H1 (cell line): ENCODE measurements at regions not wholly inside any gene's neighbourhood (a gene's known extent, or its start where the extent isn't known, plus 50 kb on each side); places are given as distances from the start of the nearest gene placed in this dataset.
A peak's percentile ranks its signal among the peaks of the same experiment; 100 is the strongest.

Experiments used
- CTCF ChIA-PET: fragments of 300-600 bp; sonication (Branson Sonifier 250); formaldehyde crosslinking; loops from one replicate; lab custom pipeline; 2021; ENCODE audit not compliant: partially characterized antibody; lab: Charles Lee
- POLR2A ChIA-PET: fragments of 300-600 bp; sonication (Branson Sonifier 250); formaldehyde crosslinking; loops from one replicate; lab custom pipeline; 2021; ENCODE audit warnings: inconsistent platforms; ENCODE audit not compliant: partially characterized antibody; lab: Charles Lee
- DNase-seq, 2 experiments: peaks; one replicate each; pipeline versions ENCODE4 v3.0.0 to v3.0.0-alpha.2; 2010 to 2022; ENCODE audit warnings: low spot score in 2 of 2, low read depth in 1 of 2, mixed read lengths in 1 of 2
- FAIRE-seq: peaks from 2 replicates; lab custom pipeline; 2011; peaks lifted over from hg19 to GRCh38; lab: Jason Lieb, UNC
- H2AFZ ChIP-seq: 2 replicates; pipeline ENCODE4 v1.8.1; 2012; ENCODE audit warnings: low read length, inconsistent platforms
- H2AK5ac ChIP-seq: 2 replicates; pipeline ENCODE4 v1.6.1; 2013; ENCODE audit warnings: low read depth, low read length
- H2BK120ac ChIP-seq: replicated peaks from 2 replicates; pipeline ENCODE3; 2013; ENCODE audit warnings: low read depth, low read length, inconsistent platforms
- H2BK12ac ChIP-seq: 2 replicates; pipeline ENCODE4 v1.6.1; 2013; ENCODE audit warnings: low read depth, low read length
- H2BK15ac ChIP-seq: 2 replicates; pipeline ENCODE4 v1.6.1; 2013; ENCODE audit warnings: low read length
- H2BK20ac ChIP-seq: 2 replicates; pipeline ENCODE4 v1.6.1; 2013; ENCODE audit warnings: low read length
- H2BK5ac ChIP-seq: 2 replicates; pipeline ENCODE4 v1.6.1; 2013; ENCODE audit warnings: low read depth, low read length
- H3K14ac ChIP-seq: 2 replicates; pipeline ENCODE4 v1.6.1; 2013; ENCODE audit warnings: inconsistent platforms; ENCODE audit not compliant: insufficient read length
- H3K18ac ChIP-seq: 2 replicates; pipeline ENCODE4 v1.6.1; 2013; ENCODE audit warnings: low read length; ENCODE audit errors: extremely low read depth
- H3K23ac ChIP-seq: 2 replicates; pipeline ENCODE4 v1.6.1; 2013; ENCODE audit warnings: inconsistent platforms; ENCODE audit not compliant: insufficient read length
- H3K23me2 ChIP-seq: 2 replicates; pipeline ENCODE4 v1.6.1; 2013; ENCODE audit warnings: low read depth, low read length
- H3K27ac ChIP-seq: 2 replicates; pipeline ENCODE4 v1.6.1; 2011; ENCODE audit warnings: low read depth, low read length, inconsistent platforms
- H3K27me3 ChIP-seq, 4 experiments: replicated peaks in 1 of 4; 1 replicate in 1 of 4; 2 replicates in 3 of 4; pipeline versions ENCODE4 v1.6.1 to v1.8.1; 2011 to 2013; ENCODE audit warnings: low read length in 3 of 4, mild to moderate bottlenecking in 3 of 4, inconsistent platforms in 2 of 4, mixed read lengths in 2 of 4, moderate library complexity in 1 of 4; ENCODE audit not compliant: control insufficient read depth in 3 of 4, insufficient read depth in 3 of 4; ENCODE audit errors: extremely low read depth in 1 of 4
- H3K36me3 ChIP-seq, 4 experiments: 2 replicates each; pipeline versions ENCODE4 v1.6.1 to v1.8.1; 2011 to 2013; ENCODE audit warnings: mild to moderate bottlenecking in 4 of 4, low read length in 3 of 4, moderate library complexity in 2 of 4, control low read depth in 1 of 4, inconsistent platforms in 1 of 4; ENCODE audit not compliant: insufficient read depth in 4 of 4, control insufficient read depth in 2 of 4
- H3K4ac ChIP-seq: replicated peaks from 2 replicates; pipeline ENCODE3; 2013; ENCODE audit warnings: low read length, low read depth, mixed read lengths, inconsistent platforms; ENCODE audit not compliant: insufficient read length
- H3K4me1 ChIP-seq, 4 experiments: replicated peaks in 1 of 4; 1 replicate in 1 of 4; 2 replicates in 3 of 4; pipeline versions ENCODE4 v1.6.1 to v1.8.1; 2011 to 2013; ENCODE audit warnings: low read length in 3 of 4, inconsistent platforms in 2 of 4, mixed read lengths in 1 of 4; ENCODE audit not compliant: insufficient read depth in 4 of 4, control insufficient read depth in 3 of 4
- H3K4me2 ChIP-seq, 2 experiments: 2 replicates each; pipeline versions ENCODE4 v1.6.1 to v1.8.1; 2011 to 2013; ENCODE audit warnings: low read depth in 2 of 2, low read length in 2 of 2, control low read depth in 1 of 2, inconsistent platforms in 1 of 2, mild to moderate bottlenecking in 1 of 2; ENCODE audit not compliant: insufficient read depth in 1 of 2
- H3K4me3 ChIP-seq, 4 experiments: fragments of 200-600, 300-600 bp in 1 of 4; sonication (generic), shearing (Covaris generic), sonication (Bioruptor Twin) in 1 of 4; 2 replicates each; pipeline versions ENCODE4 v1.5.1 to v1.8.1; 2011 to 2016; ENCODE audit warnings: low read length in 4 of 4, low read depth in 3 of 4, control low read depth in 2 of 4, inconsistent platforms in 2 of 4, mild to moderate bottlenecking in 2 of 4, mixed read lengths in 1 of 4, moderate library complexity in 1 of 4; ENCODE audit not compliant: insufficient read depth in 2 of 4; ENCODE audit errors: extremely low read depth in 1 of 4
- H3K56ac ChIP-seq: replicated peaks from 2 replicates; pipeline ENCODE3; 2013; ENCODE audit warnings: low read depth, mild to moderate bottlenecking, mixed read lengths, low read length, inconsistent platforms; ENCODE audit not compliant: insufficient read length
- H3K79me1 ChIP-seq: 2 replicates; pipeline ENCODE4 v1.6.1; 2013; ENCODE audit warnings: low read depth, low read length, control low read depth
- H3K79me2 ChIP-seq, 2 experiments: 2 replicates each; pipeline versions ENCODE4 v1.6.1 to v1.8.1; 2012 to 2013; ENCODE audit warnings: low read length in 2 of 2, mild to moderate bottlenecking in 2 of 2, inconsistent platforms in 1 of 2; ENCODE audit not compliant: insufficient read depth in 2 of 2, control insufficient read depth in 1 of 2
- H3K9ac ChIP-seq, 4 experiments: replicated peaks in 1 of 4; 1 replicate in 1 of 4; 2 replicates in 3 of 4; pipeline versions ENCODE4 v1.6.1 to v1.8.1; 2011 to 2013; ENCODE audit warnings: low read depth in 3 of 4, low read length in 3 of 4, control low read depth in 2 of 4, mild to moderate bottlenecking in 2 of 4, moderate library complexity in 2 of 4, inconsistent platforms in 1 of 4; ENCODE audit errors: extremely low read depth in 1 of 4
- H3K9me3 ChIP-seq, 2 experiments: 2 replicates each; pipeline versions ENCODE4 v1.6.1 to v1.8.1; 2012 to 2013; ENCODE audit warnings: mild to moderate bottlenecking in 2 of 2, moderate library complexity in 2 of 2, control low read depth in 1 of 2, inconsistent platforms in 1 of 2, low read depth in 1 of 2, low read length in 1 of 2, mixed read lengths in 1 of 2; ENCODE audit not compliant: insufficient read depth in 2 of 2
- H4K20me1 ChIP-seq, 2 experiments: replicated peaks in 1 of 2; 2 replicates each; pipeline versions ENCODE3 to v1.8.1; 2011 to 2013; ENCODE audit warnings: inconsistent platforms in 2 of 2, low read length in 2 of 2, mild to moderate bottlenecking in 1 of 2; ENCODE audit not compliant: insufficient read depth in 2 of 2, control insufficient read depth in 1 of 2
- H4K5ac ChIP-seq: 2 replicates; pipeline ENCODE4 v1.6.1; 2013; ENCODE audit warnings: low read length, low read depth, mixed read lengths, inconsistent platforms; ENCODE audit not compliant: insufficient read length
- H4K8ac ChIP-seq: 2 replicates; pipeline ENCODE4 v1.8.0; 2013; ENCODE audit warnings: mild to moderate bottlenecking, moderate library complexity, low read length, inconsistent platforms; ENCODE audit not compliant: insufficient read depth; ENCODE audit errors: extremely low read depth
- H4K91ac ChIP-seq: replicated peaks from 2 replicates; pipeline ENCODE3; 2013; ENCODE audit warnings: low read length, mixed read lengths, inconsistent platforms; ENCODE audit not compliant: insufficient read length
- CTCF ChIP-seq, 3 experiments: IDR thresholded peaks; 1 replicate in 2 of 3; 2 replicates in 1 of 3; pipeline versions ENCODE4 v1.5.1 to v1.6.1; 2011; ENCODE audit warnings: low read length in 3 of 3, mild to moderate bottlenecking in 3 of 3, inconsistent platforms in 2 of 3, low read depth in 1 of 3, moderate library complexity in 1 of 3; ENCODE audit not compliant: insufficient read depth in 1 of 3; ENCODE audit errors: control extremely low read depth in 1 of 3
- HDAC6 ChIP-seq: IDR thresholded peaks from one replicate; pipeline ENCODE4 v1.7.1; 2012; ENCODE audit warnings: low read depth, mild to moderate bottlenecking, inconsistent platforms, low read length, moderate library complexity
- KDM1A ChIP-seq: fragments of 200-600, 300-600 bp; sonication (generic); IDR thresholded peaks from 2 replicates; pipeline ENCODE4 v1.7.1; 2016; ENCODE audit warnings: mild to moderate bottlenecking, low read length, borderline replicate concordance
- KDM5A ChIP-seq: fragments of 200-600 bp; IDR thresholded peaks from 2 replicates; pipeline ENCODE4 v1.7.1; 2012; ENCODE audit warnings: mild to moderate bottlenecking, low read length, inconsistent platforms, mixed read lengths
- SIRT6 ChIP-seq: IDR thresholded peaks from one replicate; pipeline ENCODE4 v1.7.1; 2012; ENCODE audit warnings: low read length, inconsistent platforms
- TEAD4 ChIP-seq: IDR thresholded peaks from 2 replicates; pipeline ENCODE4 v1.6.1; 2012; ENCODE audit warnings: low read depth, low read length, inconsistent platforms, mixed read lengths
- ZNF274 ChIP-seq: IDR thresholded peaks from 2 replicates; pipeline ENCODE4 v1.7.0; 2012; ENCODE audit warnings: low read length, borderline replicate concordance; ENCODE audit errors: extremely low read depth
- WGBS, 2 experiments: shearing (Covaris generic) in 1 of 2; methylation state at CpG; one replicate each; pipeline versions ENCODE4 v1.1.6 to v1.1.7; 2013 to 2015; ENCODE audit warnings: low lambda C conversion rate in 2 of 2, mixed read lengths in 2 of 2, inconsistent platforms in 1 of 2, low coverage in 1 of 2, missing lambda C conversion rate in 1 of 2; ENCODE audit not compliant: insufficient replicate concordance in 2 of 2, insufficient coverage in 1 of 2, insufficient read length in 1 of 2; ENCODE audit errors: extremely low coverage in 1 of 2, missing lambda C conversion rate in 1 of 2; 5-methylcytosine and 5-hydroxymethylcytosine counted together

- Histone ChIP-seq H2AFZ (no peak overlapping the region), H3K23me2 (no peaks in the 10 kb centered on the region), H2AK5ac (no peak overlapping the region), H3K79me1 (no peaks in the 10 kb centered on the region), H3K18ac (no peak overlapping the region), H4K8ac (no peak overlapping the region), H3K36me3 (peaks cover 0 to 2% (median 0%) of the 10 kb centered on the region in 4 experiments; a peak in 1 of 8 replicates), H3K27ac (no peak overlapping the region), H3K27me3 (no peaks in the 10 kb centered on the region), H2BK120ac (no peak overlapping the region), H2BK20ac (no peak overlapping the region)
- CTCF ChIA-PET: interaction anchor here (0.7 to 2.1 kb wide), 4 partner anchors 15 to 135 kb away, joined by 3 to 7 read pairs (median 3); no protein-coding TSS in a partner anchor
- no peak for TF ChIP-seq KDM1A
- no peak for TF ChIP-seq ZNF274
- TF ChIP-seq KDM5A: no peak
- TF ChIP-seq CTCF (IDR thresholded peaks at IDR 0.05; ENCODE audit: control extremely low read depth in 1 of 3, insufficient read depth in 1 of 3, low read depth in 1 of 3, low read length in 3 of 3): no peak
- no peak for TF ChIP-seq HDAC6
- peak; percentile 63; the same call in 1 of the 2 replicates for TF ChIP-seq TEAD4
- no peak for TF ChIP-seq SIRT6
- TF ChIP-seq, all 59 proteins: peak for 1
- H3K56ac ChIP-seq: no peak overlapping the region
- no peak for FAIRE-seq
- peaks cover 0 to 6% (median 2%) of the 10 kb centered on the region in 4 experiments; a peak in 2 of 7 replicates for H3K4me1 ChIP-seq
- peaks cover 2 to 7% of the 10 kb centered on the region in 2 experiments; a peak in 2 of 4 replicates for H3K9me3 ChIP-seq
- H2BK15ac ChIP-seq: no peak overlapping the region
- no peaks in the 10 kb centered on the region for H4K20me1 ChIP-seq
- H4K91ac ChIP-seq: no peak overlapping the region
- H2BK5ac ChIP-seq: no peak overlapping the region
- DNase-seq: no peak
- H3K9ac ChIP-seq: no peak overlapping the region
- H2BK12ac ChIP-seq: no peak overlapping the region; the same call in 1 of the 2 replicates
- no peak overlapping the region for H4K5ac ChIP-seq
- H3K14ac ChIP-seq: no peak overlapping the region
- no peaks in the 10 kb centered on the region for H3K79me2 ChIP-seq
- H3K4me2 ChIP-seq: no peak overlapping the region
- POLR2A ChIA-PET: no interaction called here
- no peak overlapping the region for H3K4me3 ChIP-seq
- H3K23ac ChIP-seq: no peak overlapping the region
- 78% methylated on average over 3 of the region's 3 CpGs; no CpG with 5 or more reads in 1 of the 2 experiments for WGBS, 2 experiments
- no peak overlapping the region for H3K4ac ChIP-seq
Measured at GRCh38 chr12:97267594-97268202, 194.9 kb upstream of the RMST start.
